HFF-Myc (cell line): ENCODE measurements at regions not wholly inside any gene's neighbourhood (a gene's known extent, or its start where the extent isn't known, plus 50 kb on each side); places are given as distances from the start of the nearest gene placed in this dataset.

Experiments used
- DNase-seq: peaks from one replicate; pipeline ENCODE4 v3.0.0-alpha.2; 2011; ENCODE audit warnings: low read depth; ENCODE audit errors: extremely low read depth
- H3K4me3 ChIP-seq: replicated peaks from 2 replicates; pipeline ENCODE4 v1.5.1; 2011; ENCODE audit warnings: low read depth, mild to moderate bottlenecking, control low read depth, low read length
- TF ChIP-seq, protein P1 (sequence below): IDR thresholded peaks from 2 replicates; pipeline ENCODE4 v1.5.1; 2012; ENCODE audit warnings: mild to moderate bottlenecking, low read depth, low read length, control low read depth; ENCODE audit errors: missing control alignments

DNA sequence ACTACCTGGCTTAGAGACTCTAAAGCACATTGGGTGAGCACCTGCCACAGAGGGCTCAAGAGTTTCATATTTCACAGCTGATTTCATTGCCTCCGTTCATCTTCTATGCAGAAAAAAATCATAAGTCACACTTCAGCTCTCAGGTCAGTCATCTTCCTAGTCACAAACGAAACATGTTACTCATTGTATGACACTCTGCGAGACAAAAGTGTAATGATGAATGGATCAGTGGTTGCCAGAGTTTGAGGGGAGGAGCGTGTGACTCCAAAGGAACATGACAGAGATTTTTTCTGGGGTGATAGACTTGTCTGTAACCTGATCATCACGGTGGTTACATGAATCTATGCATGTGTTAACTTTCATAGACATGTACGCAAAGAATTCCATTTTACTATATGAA is 195.2 kb upstream of the CNTNAP4 start:
- no peak overlapping the region for H3K4me3 ChIP-seq
- TF ChIP-seq, protein P1, sequence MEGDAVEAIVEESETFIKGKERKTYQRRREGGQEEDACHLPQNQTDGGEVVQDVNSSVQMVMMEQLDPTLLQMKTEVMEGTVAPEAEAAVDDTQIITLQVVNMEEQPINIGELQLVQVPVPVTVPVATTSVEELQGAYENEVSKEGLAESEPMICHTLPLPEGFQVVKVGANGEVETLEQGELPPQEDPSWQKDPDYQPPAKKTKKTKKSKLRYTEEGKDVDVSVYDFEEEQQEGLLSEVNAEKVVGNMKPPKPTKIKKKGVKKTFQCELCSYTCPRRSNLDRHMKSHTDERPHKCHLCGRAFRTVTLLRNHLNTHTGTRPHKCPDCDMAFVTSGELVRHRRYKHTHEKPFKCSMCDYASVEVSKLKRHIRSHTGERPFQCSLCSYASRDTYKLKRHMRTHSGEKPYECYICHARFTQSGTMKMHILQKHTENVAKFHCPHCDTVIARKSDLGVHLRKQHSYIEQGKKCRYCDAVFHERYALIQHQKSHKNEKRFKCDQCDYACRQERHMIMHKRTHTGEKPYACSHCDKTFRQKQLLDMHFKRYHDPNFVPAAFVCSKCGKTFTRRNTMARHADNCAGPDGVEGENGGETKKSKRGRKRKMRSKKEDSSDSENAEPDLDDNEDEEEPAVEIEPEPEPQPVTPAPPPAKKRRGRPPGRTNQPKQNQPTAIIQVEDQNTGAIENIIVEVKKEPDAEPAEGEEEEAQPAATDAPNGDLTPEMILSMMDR = no peak
- no peak for DNase-seq

DNA sequence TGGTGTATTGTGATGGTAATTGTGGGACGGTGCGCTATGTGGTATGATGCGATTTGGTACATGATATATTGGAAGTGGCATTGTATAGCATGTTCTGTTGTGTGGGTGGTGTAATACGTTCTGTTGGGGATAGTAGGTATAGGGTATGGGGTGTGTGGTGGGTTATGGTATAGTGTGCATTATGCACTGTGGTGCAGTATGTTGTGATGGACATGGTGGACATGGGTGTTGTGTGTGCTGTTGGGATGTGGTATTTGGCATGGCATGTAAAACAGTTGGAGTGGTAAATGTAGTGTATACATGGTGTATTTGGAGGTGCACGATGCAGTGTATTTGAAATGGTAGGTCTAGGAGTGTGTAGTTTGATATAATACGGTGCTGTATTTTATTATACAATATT is 170.6 kb upstream of the CNTNAP4 start:
- TF ChIP-seq, protein P1 = no peak
- H3K4me3 ChIP-seq = no peak overlapping the region
- DNase-seq = no peak

DNA sequence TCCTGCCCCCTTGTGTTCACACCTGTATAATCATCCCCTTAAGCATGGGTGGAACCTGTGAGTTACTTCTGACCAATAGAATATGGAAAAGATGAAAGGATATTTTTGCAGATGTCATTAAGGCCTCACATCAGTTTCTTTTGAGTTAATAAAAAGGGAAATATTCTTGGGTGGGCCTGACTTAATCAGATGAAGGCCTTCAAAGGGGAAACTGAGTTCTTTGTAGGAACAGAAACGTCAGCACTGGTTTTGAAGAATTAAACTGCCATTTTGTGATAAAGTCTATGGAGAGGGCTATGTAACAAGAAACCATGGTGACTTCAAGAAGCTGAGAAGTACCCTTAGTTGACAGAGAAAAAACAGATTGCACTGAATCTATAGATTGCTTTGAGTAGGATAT is 168.7 kb upstream of the CNTNAP4 start:
- no peak overlapping the region for H3K4me3 ChIP-seq
- TF ChIP-seq, protein P1 = no peak

DNA sequence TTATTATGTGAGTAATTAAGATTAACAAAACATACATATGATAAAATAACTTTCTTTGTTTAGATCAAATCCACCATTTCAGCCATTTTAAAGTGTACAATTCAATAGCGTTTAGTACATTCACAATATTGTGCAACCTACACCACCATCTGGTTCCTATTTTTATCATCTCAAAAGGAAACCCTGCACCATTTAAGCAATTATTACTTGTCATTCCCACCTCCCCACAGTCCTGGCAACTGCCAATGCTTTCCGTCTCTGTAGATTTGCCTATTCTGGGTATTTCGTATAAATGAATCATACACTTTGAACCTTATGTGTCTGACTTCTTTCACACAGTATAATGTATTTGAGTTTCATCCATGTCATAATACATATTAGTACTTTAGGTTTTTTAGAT is 162.5 kb upstream of the CNTNAP4 start:
- DNase-seq = no peak
- TF ChIP-seq, protein P1 = no peak
- H3K4me3 ChIP-seq = no peak overlapping the region

More for the DNA sequence above, 168.7 kb upstream of the CNTNAP4 start:
- no peak for DNase-seq

DNA sequence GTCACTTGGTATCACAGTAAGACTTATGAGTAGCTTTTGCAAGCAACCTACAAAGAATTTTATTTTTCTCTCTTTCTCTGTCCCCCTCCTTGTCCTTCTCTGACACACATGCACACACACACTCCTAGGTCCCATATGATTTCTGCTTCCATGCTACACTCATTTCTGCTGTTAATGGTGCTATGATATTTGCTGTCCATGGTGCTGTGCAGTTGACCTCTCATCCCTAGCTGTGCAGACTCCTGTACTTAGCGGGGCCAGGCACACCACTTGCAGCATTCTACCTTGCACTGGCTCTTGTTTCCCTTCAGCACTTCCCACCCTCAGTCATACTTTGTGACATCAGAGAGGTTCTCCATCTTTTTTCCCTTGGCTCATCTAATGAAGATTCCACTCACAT is 158.9 kb upstream of the CNTNAP4 start:
- no peak overlapping the region for H3K4me3 ChIP-seq
- TF ChIP-seq, protein P1 = no peak
- DNase-seq = no peak

DNA sequence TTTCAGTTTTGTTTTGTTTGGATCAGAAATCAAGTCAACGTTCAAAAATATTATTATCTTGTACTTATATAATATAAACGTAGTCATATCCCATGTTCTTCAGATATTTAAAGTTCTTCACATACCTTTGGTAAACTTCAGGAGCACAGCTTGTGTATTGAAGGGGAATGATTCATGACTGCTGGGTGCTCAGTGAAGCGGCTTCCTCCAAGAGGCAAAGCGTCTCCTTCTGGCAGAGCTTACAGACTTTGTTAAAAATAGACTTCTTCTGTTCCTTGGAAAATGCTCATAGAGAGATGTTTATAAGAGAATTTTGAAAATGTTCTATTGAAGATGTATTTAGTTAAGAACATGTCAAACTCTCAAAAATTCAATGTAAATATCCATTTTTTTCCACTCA is 155.6 kb upstream of the CNTNAP4 start:
- DNase-seq = no peak
- H3K4me3 ChIP-seq = no peak overlapping the region
- TF ChIP-seq, protein P1 = no peak

DNA sequence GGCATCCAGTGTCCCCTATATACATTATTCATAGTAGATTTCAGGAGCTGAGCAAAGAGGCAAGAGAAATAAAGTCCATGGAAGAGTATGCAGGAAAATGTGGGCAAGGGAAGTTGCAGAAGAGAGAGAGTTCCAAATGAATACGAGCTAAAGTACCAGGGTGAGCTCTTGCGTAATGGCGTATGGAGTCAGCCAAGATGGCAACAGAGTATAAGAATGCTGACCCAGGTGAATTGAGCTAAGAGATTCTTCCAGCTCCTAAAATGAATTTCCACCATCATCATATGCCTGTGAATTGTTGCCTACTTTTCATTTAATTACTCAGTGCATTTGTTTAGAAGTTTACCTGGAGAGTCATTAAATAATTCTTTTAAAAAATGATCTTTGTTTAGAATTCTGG is 153.2 kb upstream of the CNTNAP4 start:
- H3K4me3 ChIP-seq = no peak overlapping the region
- DNase-seq = no peak
- TF ChIP-seq, protein P1 = no peak
